H1 (cell line): ENCODE measurements at regions not wholly inside any gene's neighbourhood (a gene's known extent, or its start where the extent isn't known, plus 50 kb on each side); places are given as distances from the start of the nearest gene placed in this dataset.

Experiments
- ASH2L ChIP-seq: fragments of 200-600, 300-600 bp; sonication (generic); IDR thresholded peaks from one replicate; pipeline ENCODE4 v1.7.1; 2017; ENCODE audit warnings: low read length
- ATF2 ChIP-seq: IDR thresholded peaks from 2 replicates; pipeline ENCODE4 v1.6.1; 2012; ENCODE audit warnings: low read length, inconsistent platforms
- BRCA1 ChIP-seq: IDR thresholded peaks from 2 replicates; pipeline ENCODE4 v1.6.1; 2012; ENCODE audit warnings: low read depth, low read length, improper control_type of control experiment
- E2F6 ChIP-seq: IDR thresholded peaks from 2 replicates; pipeline ENCODE4 v1.6.1; 2012; ENCODE audit warnings: inconsistent platforms
- FOSL1 ChIP-seq: IDR thresholded peaks from 2 replicates; pipeline ENCODE4 v1.6.1; 2011; ENCODE audit warnings: mild to moderate bottlenecking, low read depth, low read length, moderate library complexity; ENCODE audit not compliant: insufficient read depth
- NANOG ChIP-seq: IDR thresholded peaks from 2 replicates; pipeline ENCODE4 v1.6.1; 2011; ENCODE audit warnings: low read length, low read depth, mild to moderate bottlenecking, inconsistent platforms; ENCODE audit not compliant: insufficient read depth, poor library complexity, severe bottlenecking

GRCh38 chr3:7917443-7918151, 584.0 kb upstream of the LMCD1 start (continued):
- TF ChIP-seq BRCA1 (no peak), FOSL1 (no peak), ATF2 (no peak), ASH2L (no peak), NANOG (no peak), E2F6 (no peak)
